HPDE6-E6E7 (cell line): ENCODE measurements at regions not wholly inside any gene's neighbourhood (a gene's known extent, or its start where the extent isn't known, plus 50 kb on each side); places are given as distances from the start of the nearest gene placed in this dataset.
A peak's percentile ranks its signal among the peaks of the same experiment; 100 is the strongest.

Experiments used
- DNase-seq: peaks from one replicate; pipeline ENCODE4 v3.0.0; 2011; ENCODE audit warnings: missing footprints; ENCODE audit errors: extremely low spot score

DNA sequence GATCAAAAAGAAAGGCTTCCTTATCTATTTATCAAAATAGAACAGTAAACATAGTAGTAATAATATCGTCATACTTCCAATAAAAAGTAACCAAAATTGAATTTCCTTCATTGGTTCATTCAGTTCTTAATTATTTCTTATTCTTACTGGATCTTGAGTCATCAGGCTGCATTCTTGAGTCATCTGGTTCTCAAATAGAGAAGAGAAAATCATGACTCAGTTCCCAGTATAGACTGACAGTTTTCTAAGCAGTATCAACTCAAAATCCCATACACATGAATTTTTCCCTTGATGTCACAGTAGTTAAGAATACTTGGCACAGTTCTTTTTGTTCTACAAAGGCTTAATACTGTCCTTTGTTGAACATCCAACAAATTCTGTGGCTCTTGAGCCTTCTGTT is 626.9 kb upstream of the ADGRL4 start:
- DNase-seq: peak; percentile 27

DNA sequence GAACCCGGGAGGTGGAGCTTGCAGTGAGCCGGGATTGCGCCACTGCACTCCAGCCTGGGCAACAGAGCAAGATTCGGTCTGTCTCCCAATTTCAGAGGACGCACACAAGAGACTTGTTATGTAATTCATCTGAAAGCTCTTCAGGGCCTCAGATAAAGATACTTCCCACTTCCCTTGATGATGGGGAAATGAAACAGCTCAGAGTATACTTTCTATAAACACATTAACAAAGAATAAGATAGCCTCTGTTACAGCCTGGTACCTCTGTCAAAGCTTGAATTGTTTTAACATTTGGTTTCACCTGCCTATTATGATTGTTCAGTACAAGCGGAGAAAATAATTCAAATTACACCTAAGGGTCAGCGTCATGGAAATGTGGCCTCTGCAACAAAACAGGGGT is 622.9 kb upstream of the ADGRL4 start:
- no peak for DNase-seq

DNA sequence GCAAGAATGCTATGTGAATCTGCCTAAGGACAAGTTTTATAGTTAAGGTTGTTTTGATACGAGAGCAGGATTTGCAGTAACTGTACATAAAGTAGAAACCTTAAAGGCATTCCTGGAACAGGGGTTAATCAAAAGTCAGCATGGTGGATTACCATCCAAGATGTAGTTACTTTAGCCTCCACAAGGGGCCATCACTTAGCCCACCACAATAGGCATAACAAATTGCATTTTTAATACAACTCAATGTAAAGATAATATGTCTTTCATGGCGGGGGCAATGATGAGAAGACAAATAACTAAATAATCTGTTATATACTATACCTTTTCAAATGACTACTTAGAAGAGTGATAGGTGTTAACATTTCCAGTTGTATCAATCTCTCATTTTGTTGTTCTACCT is 611.2 kb upstream of the ADGRL4 start:
- DNase-seq: no peak

- no peak for DNase-seq
These were observed 608.2 kb upstream of the ADGRL4 start for GRCh38 chr1:79614762-79615161.

GRCh38 chr1:79614106-79614505 is 607.6 kb upstream of the ADGRL4 start:
- no peak for DNase-seq

GRCh38 chr1:79613046-79613445 is 606.5 kb upstream of the ADGRL4 start:
- no peak for DNase-seq

DNA sequence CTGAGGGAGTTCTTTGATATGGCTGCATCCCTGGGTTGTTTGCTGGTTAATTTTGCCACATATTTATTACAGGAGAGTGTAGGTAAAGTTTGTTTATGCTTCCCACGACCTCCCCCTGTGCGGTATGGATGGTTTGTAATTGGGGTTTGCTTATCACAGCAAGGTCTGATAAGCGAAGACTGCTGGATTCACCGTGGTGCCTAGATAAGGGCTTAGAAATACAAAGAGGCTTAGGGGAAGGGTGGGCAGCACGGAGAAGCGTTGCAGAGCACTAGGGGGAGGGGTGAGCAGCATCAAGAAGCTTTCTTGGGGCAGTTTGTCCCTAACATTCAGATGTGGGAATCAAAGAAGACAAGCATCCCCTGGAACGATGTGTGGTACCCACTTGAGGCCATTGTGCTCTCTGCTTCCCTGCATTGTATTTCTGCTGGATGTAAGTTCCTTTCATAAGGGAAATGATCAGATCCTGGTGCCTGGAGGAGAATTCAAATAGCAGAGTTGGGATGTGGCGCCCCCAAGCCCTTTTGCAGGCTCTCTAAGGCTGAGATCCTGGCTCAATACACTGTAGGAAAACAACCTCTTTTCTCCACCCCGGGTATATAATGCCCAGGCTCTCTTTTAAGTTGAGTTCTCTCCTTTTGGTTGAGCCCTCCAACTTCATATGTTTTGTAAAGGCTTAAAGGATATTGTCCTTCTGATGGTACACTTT is 598.1 kb upstream of the ADGRL4 start:
- DNase-seq: no peak

DNA sequence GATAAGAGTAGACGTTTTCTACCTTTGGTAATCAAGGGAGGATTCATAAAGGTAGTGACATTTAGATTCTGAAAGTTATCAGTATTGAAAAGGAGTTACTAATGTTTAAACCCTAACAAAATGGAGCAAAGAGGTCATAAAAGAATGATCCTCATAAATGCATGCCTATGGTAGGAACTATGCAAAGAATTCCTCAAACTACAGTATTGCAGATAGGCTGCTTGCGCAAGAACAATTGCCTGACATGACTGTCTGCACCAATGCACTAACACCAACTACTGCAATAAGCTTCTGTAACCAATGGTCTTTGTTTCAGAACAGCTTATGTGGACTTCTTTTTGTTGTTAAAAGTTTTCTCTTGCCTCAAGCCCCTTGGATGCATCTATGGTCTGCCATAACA is 597.3 kb upstream of the ADGRL4 start:
- no peak for DNase-seq

GRCh38 chr1:79599257-79599656 is 592.7 kb upstream of the ADGRL4 start:
- no peak for DNase-seq

GRCh38 chr1:79595931-79596330 is 589.4 kb upstream of the ADGRL4 start:
- DNase-seq: no peak

DNA sequence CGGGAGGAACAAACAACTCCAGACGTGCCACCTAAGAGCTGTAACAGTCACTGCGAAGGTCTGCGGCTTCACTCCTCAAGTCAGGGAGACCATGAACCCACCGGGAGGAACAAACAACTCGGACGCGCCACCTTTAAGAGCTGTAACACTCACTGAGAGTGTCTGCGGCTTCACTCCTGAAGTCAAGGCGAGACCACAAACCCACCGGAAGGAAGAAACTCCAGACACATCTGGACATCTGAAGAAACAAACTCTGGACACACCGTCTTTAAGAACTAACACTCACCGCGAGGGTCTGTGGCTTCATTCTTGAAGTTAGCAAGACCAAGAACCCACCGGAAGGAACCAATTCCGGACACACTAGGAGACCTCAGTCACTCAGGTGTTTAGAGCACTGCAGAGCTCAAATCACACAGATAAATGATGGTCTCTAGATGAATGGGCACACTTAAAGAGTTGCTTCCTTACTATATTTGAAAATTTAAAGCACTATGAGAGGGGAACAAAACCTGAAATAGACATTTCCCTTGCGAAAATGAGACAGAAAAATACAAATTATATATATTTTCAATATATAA is 587.7 kb upstream of the ADGRL4 start:
- DNase-seq: no peak

DNA sequence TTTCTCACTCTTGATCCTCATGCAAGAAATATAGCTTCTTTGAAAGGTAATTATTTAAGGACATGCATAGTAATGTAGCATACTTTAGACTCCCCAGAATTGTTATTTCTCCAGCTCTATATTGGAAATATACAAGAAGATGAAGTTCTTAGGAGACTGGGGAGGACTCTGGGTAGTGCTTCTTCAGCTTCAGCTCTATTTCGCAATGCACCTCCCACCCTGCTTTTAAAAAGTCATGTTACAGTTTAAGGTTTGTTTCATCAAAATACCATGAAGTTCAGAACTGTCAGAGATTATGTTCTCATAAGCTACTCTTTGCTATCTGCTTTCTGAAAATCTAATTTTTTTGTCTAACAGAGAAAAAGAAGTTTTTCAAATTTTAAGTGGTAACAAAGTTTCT is 586.2 kb upstream of the ADGRL4 start:
- no peak for DNase-seq

DNA sequence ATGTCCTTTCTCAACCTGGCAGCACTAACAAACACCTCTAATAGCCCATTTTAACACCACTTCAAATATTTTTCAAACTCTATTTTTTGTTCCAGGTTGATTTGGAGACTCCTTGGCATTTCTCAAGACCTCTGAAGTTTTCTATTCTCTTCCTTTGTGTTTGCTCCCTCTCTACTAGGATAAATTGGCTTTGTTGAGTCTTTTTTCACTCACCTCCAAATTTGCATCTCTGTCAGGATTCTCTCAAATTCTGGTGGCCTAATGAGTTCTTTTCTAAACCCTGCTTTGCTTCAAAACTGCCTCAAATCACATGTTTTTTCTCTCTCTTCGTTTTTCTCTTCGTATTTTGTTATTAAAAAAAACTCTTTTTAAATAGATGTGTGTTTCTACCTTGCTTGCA is 582.2 kb upstream of the ADGRL4 start:
- DNase-seq: no peak

DNA sequence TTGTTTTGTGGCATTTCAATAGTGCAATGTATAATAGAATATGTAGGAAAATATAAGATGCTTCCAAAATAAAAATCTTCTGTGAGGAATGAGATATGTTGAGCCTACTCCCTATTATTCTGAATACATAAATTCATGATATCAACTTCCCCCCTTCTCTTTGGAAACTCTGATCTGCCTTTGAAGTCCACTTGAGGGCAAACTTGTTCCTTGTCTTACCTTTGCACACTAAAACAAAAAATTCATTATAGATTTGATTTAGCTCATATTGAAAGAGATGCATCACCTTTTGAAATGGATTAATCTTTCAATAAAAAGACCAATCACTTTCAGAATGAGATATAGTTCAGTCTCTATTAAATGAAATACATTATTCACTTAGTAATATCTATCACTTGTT is 580.7 kb upstream of the ADGRL4 start:
- no peak for DNase-seq

DNA sequence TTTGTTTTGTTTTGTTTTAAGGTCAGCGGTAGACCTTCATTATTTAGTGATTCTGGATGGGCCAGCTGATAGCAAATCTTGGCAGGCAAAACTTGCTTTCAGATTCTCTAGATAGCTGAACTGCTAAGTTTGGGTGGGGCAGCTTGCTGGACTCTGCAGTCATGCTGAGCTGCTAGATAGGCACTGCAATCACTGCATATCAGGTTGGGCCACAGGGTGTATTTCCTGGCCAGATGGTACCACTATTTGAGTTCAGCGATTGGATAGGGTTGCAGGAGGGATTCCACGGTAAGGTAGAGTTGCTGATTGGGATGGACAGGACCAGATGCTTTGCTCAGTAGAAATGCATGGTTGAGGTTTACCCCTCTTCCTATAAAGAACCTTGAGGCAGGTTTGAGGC is 579.3 kb upstream of the ADGRL4 start:
- no peak for DNase-seq

DNA sequence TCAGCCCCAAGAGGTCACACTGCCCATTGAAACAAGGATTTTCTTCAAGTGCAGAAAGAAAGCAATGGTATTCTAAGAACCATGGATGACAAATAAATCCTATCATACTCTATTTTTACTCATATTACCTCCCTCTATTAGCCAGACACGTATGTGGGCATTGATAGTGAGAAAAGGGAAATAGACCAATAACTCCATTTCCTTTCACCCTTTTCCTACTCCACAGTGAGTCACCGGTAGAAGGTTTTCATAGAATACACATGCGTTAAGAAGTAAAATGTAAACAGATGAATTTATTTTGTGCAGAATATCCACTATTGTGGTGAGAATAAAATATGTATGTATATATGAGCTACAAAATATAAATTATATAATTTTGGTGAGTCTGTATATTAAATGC is 568.9 kb upstream of the ADGRL4 start:
- DNase-seq: no peak

- no peak for DNase-seq
These were observed 561.9 kb upstream of the ADGRL4 start for GRCh38 chr1:79568411-79568810.

- no peak for DNase-seq
These were observed 555.0 kb upstream of the ADGRL4 start for GRCh38 chr1:79561521-79561978.

DNA sequence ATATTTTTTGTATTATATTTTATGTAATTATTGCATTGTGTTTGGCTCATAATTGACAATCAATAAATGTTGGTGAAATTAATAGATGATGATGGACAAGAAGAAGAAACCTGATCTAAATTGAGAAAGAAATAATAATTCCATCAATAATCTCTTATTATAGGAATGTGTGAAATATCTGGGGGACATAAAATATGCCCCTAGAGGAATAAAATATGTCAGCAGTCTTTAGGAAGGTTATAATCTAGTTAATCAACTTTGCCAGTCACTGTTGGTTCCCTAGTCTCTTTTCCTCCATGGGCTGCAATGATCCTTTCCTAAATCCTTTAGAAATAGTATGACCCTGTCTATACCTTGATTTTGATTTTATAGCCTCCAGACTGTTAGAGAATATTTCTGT is 549.7 kb upstream of the ADGRL4 start:
- DNase-seq: no peak

- DNase-seq: peak; percentile 25
These were observed 548.2 kb upstream of the ADGRL4 start for GRCh38 chr1:79554688-79555087.

DNA sequence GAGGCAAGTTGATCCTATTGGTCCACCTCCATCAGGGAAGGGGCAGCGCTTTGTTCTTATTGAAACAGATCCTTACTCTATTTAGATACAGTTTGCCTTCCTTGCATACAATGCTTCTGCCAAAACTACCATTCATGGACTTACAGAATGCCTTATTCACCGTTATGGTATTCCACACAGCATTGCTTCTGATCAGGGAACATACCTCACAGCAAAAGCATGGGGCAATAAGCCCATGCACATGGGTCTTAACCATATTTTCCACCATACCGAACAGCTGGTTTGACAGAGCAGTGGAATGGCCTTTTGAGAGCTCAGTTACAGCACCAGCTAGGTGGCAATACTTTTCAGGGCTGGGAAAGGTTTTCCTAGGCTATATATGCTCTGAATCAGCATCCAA is 544.8 kb upstream of the ADGRL4 start:
- DNase-seq: no peak

- no peak for DNase-seq
These were observed 543.9 kb upstream of the ADGRL4 start for GRCh38 chr1:79550402-79550801.

- DNase-seq: no peak
These were observed 542.7 kb upstream of the ADGRL4 start for GRCh38 chr1:79549201-79549600.

DNA sequence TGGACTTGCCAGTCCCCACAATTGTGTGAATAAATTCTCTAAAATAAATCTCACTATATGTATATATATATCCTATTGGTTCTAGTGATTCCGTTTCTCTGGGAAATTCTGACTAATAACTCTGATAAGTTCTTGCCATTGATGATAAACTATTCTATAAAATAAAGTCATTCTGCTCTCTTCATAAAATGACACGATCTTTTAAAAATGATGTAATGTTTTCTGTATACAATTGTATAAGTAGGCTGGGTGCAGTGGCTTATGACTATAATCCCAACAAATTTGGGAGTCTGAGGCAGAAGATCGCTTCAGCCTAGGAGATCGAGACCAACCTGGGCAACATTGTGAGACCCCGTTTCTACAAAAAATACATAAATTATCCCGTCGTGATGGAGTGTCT is 541.0 kb upstream of the ADGRL4 start:
- DNase-seq: no peak
